ENCODE measurements at regions not wholly inside any gene's neighbourhood (a gene's known extent, or its start where the extent isn't known, plus 50 kb on each side); places are given as distances from the start of the nearest gene placed in this dataset.

DNA sequence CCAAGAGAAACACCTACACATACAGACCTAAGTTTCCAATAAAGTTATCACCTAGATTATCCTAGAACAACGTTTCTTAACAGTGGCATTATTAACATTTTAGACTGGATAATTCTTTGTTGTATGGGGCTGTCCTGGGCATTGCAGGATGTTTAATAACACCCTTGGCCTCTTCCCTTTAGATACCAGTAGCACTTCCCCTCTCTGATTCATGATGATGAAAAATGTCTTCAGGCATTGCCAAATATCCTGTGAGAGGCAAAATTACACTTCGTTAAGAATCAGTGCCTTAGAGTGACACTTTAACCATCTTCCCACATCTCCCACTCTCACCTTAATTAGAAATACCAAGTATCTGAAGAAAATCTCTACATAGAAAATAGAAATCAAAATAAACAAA lies 352.6 kb downstream of the CGGBP1 start:
- H3K9me3 ChIP-seq (ENCODE audit: control insufficient read depth, insufficient read depth, low read depth, low read length): no peaks in the 10 kb centered on the region
- H3K9ac ChIP-seq (ENCODE audit: insufficient read depth, low read length): no peak overlapping the region
- H3K4me1 ChIP-seq (ENCODE audit: control insufficient read depth, extremely low read depth, insufficient read depth, low read length): no peaks in the 10 kb centered on the region
- no peaks in the 10 kb centered on the region for H3K27me3 ChIP-seq (ENCODE audit: control insufficient read depth, insufficient read depth, low read length)
- no peaks in the 10 kb centered on the region for H3K79me2 ChIP-seq (ENCODE audit: control insufficient read depth, insufficient read depth, low read length)
- TF ChIP-seq EZH2 (IDR thresholded peaks at IDR 0.05; ENCODE audit: low read length, missing control alignments): no peak
- TF ChIP-seq, protein P1, sequence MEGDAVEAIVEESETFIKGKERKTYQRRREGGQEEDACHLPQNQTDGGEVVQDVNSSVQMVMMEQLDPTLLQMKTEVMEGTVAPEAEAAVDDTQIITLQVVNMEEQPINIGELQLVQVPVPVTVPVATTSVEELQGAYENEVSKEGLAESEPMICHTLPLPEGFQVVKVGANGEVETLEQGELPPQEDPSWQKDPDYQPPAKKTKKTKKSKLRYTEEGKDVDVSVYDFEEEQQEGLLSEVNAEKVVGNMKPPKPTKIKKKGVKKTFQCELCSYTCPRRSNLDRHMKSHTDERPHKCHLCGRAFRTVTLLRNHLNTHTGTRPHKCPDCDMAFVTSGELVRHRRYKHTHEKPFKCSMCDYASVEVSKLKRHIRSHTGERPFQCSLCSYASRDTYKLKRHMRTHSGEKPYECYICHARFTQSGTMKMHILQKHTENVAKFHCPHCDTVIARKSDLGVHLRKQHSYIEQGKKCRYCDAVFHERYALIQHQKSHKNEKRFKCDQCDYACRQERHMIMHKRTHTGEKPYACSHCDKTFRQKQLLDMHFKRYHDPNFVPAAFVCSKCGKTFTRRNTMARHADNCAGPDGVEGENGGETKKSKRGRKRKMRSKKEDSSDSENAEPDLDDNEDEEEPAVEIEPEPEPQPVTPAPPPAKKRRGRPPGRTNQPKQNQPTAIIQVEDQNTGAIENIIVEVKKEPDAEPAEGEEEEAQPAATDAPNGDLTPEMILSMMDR (conservative IDR thresholded peaks at IDR 0.05 in 1 of 2, IDR thresholded peaks at IDR 0.05 in 1 of 2; ENCODE audit: low read depth in 1 of 2, low read length in 2 of 2): no peak
- DNase-seq (ENCODE audit: low read depth in 2 of 2): no peak
- H4K20me1 ChIP-seq (ENCODE audit: control insufficient read depth, extremely low read depth, insufficient read depth, low read length): no peaks in the 10 kb centered on the region
- no peak overlapping the region for H2AFZ ChIP-seq (ENCODE audit: low read length)
- H3K4me2 ChIP-seq (ENCODE audit: extremely low read depth, insufficient read depth, low read length): no peak overlapping the region
- H3K4me3 ChIP-seq (replicated peaks in 1 of 4; ENCODE audit: control extremely low read depth in 1 of 4, insufficient read depth in 1 of 4, low read depth in 3 of 4, low read length in 4 of 4): no peak overlapping the region
- no peaks in the 10 kb centered on the region for H3K36me3 ChIP-seq (ENCODE audit: control insufficient read depth, insufficient read depth, low read length)
- no peak overlapping the region for H3K27ac ChIP-seq (ENCODE audit: insufficient read depth, low read length)

DNA sequence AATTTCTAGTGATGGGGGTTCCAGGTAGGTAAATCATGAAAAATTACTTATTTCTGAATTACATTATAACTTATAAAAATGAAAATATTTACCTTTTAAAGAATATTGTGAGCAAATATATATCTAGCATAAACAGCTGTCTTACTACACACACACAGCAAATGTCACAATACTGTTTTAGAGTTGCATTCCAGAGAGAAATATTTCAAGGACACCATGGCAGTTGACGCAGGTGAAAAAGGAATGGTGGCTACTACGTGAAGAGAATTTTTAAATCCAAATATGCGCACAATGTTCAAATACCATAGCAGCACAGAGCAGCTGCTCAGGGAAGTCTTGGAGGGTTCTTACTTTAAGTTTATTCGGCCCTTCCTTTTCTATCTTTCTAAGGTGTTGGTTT lies 356.2 kb downstream of the CGGBP1 start:
- Histone ChIP-seq H3K27ac (ENCODE audit: insufficient read depth, low read length) (no peak overlapping the region), H4K20me1 (ENCODE audit: control insufficient read depth, extremely low read depth, insufficient read depth, low read length) (no peaks in the 10 kb centered on the region), H3K4me3 (replicated peaks in 1 of 4; ENCODE audit: control extremely low read depth in 1 of 4, insufficient read depth in 1 of 4, low read depth in 3 of 4, low read length in 4 of 4) (no peak overlapping the region), H3K9me3 (ENCODE audit: control insufficient read depth, insufficient read depth, low read depth, low read length) (no peaks in the 10 kb centered on the region), H3K79me2 (ENCODE audit: control insufficient read depth, insufficient read depth, low read length) (no peaks in the 10 kb centered on the region), H3K27me3 (ENCODE audit: control insufficient read depth, insufficient read depth, low read length) (no peaks in the 10 kb centered on the region), H3K9ac (ENCODE audit: insufficient read depth, low read length) (no peak overlapping the region), H3K4me2 (ENCODE audit: extremely low read depth, insufficient read depth, low read length) (no peak overlapping the region), H3K36me3 (ENCODE audit: control insufficient read depth, insufficient read depth, low read length) (no peaks in the 10 kb centered on the region), H2AFZ (ENCODE audit: low read length) (no peak overlapping the region), H3K4me1 (ENCODE audit: control insufficient read depth, extremely low read depth, insufficient read depth, low read length) (no peaks in the 10 kb centered on the region)
- no peak for DNase-seq (ENCODE audit: low read depth in 2 of 2)
- TF ChIP-seq, protein P1 (conservative IDR thresholded peaks at IDR 0.05 in 1 of 2, IDR thresholded peaks at IDR 0.05 in 1 of 2; ENCODE audit: low read depth in 1 of 2, low read length in 2 of 2): no peak
- no peak for TF ChIP-seq EZH2 (IDR thresholded peaks at IDR 0.05; ENCODE audit: low read length, missing control alignments)

DNA sequence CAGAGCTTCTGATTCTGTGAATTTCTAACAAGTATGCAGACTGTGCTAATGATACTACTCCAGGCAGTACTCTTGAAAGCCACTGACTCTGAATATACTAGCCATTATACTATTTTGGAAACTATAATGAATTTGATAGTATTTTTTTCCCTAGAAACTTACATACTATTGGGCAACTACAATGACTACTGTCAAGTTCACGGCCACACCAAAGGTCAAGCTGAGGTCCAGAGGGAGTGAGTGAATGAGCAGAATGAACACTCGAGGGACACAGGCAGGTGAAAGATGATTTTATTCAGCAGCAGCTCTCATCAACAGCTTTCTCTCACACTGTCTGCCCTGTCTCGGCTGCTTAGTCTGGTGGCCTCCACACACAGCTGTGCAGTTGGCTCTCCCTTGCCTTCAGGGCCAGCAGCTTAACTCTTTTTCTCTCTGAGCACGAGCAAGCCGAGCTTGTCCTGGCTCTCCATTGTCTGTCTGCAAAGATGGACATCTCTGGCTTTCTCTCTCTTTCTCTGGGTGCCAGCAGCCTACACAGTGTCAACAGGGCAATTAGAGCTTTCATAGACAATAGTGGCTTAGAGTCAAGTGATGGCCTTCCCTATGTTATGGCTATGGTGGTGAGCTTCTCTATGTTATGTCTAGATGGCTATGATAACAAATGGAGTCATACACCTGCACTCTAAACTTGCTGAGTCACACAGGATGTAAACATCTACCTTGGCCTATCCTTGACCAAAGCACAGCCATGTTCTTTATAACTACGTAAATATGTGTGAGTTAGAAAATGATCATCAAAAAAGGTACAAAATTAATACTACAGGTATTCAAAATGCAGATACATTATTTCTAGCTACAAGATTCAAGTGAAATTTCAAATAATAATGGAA lies 362.4 kb downstream of the CGGBP1 start:
- no peak overlapping the region for H3K9ac ChIP-seq (ENCODE audit: insufficient read depth, low read length)
- H3K4me1 ChIP-seq (ENCODE audit: control insufficient read depth, extremely low read depth, insufficient read depth, low read length): no peaks in the 10 kb centered on the region
- H3K36me3 ChIP-seq (ENCODE audit: control insufficient read depth, insufficient read depth, low read length): no peaks in the 10 kb centered on the region
- no peak overlapping the region for H3K4me3 ChIP-seq (replicated peaks in 1 of 4; ENCODE audit: control extremely low read depth in 1 of 4, insufficient read depth in 1 of 4, low read depth in 3 of 4, low read length in 4 of 4)
- DNase-seq (ENCODE audit: low read depth in 2 of 2): no peak
- no peaks in the 10 kb centered on the region for H3K79me2 ChIP-seq (ENCODE audit: control insufficient read depth, insufficient read depth, low read length)
- TF ChIP-seq EZH2 (IDR thresholded peaks at IDR 0.05; ENCODE audit: low read length, missing control alignments): no peak
- TF ChIP-seq, protein P1 (conservative IDR thresholded peaks at IDR 0.05 in 1 of 2, IDR thresholded peaks at IDR 0.05 in 1 of 2; ENCODE audit: low read depth in 1 of 2, low read length in 2 of 2): no peak
- no peaks in the 10 kb centered on the region for H3K9me3 ChIP-seq (ENCODE audit: control insufficient read depth, insufficient read depth, low read depth, low read length)
- H3K27ac ChIP-seq (ENCODE audit: insufficient read depth, low read length): no peak overlapping the region
- no peaks in the 10 kb centered on the region for H4K20me1 ChIP-seq (ENCODE audit: control insufficient read depth, extremely low read depth, insufficient read depth, low read length)
- no peak overlapping the region for H3K4me2 ChIP-seq (ENCODE audit: extremely low read depth, insufficient read depth, low read length)
- H3K27me3 ChIP-seq (ENCODE audit: control insufficient read depth, insufficient read depth, low read length): no peaks in the 10 kb centered on the region
- H2AFZ ChIP-seq (ENCODE audit: low read length): no peak overlapping the region

Data from fibroblast of lung (primary cell).